ENCODE measurements at regions not wholly inside any gene's neighbourhood (a gene's known extent, or its start where the extent isn't known, plus 50 kb on each side); places are given as distances from the start of the nearest gene placed in this dataset.

DNA sequence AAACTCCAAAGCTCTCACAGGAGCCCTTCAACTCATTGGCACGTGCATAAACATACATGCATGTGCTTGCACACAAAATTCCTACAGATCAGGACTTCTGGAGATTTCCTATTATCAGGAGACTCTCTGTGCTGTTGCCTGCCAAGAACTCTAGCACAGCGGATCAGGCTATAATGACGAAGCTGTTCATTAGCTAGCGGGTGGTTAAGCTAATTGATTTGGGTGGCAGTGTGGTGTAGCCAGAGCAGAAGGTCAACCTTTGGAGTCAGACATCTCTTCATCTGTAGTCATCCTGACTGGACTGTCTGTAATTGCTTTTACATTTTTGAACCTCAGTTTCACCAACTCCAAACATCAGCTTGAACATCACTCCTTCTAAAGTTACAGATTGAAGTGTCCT, 69.0 kb downstream of the KIF2B start:
- H3K27ac ChIP-seq (ENCODE audit: low read length), result no peak overlapping the region
- no peak overlapping the region for H3K4me3 ChIP-seq (ENCODE audit: low read depth in 1 of 2, low read length in 2 of 2)
- H3K4me1 ChIP-seq (ENCODE audit: control insufficient read depth in 1 of 2, insufficient read depth in 2 of 2, low read length in 2 of 2), result no peaks in the 10 kb centered on the region
- no peaks in the 10 kb centered on the region for H3K9me3 ChIP-seq (ENCODE audit: control insufficient read depth in 1 of 2, low read length in 2 of 2)
- no peaks in the 10 kb centered on the region for H3K27me3 ChIP-seq (ENCODE audit: low read depth, low read length)
- no peaks in the 10 kb centered on the region for H3K36me3 ChIP-seq (ENCODE audit: control insufficient read depth in 1 of 2, insufficient read depth in 2 of 2, low read length in 2 of 2)

DNA sequence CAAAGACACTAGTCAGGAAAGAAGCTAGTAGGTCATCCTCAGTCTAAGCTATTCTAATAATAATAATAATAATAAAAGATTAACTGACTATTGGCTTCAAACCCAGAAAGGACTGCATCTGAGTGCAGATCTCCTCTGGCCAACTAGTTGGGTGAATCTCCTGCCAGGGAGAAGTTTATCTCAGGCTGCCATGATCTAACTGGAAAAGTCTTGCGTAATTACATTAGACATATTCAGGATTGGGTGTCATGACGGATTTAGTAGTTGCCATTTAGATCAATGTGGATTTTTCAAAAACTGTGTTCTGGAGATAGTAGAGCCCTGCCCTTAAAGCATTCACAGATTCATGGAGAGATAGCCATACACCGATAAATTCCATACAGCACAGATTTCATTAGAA, 69.5 kb downstream of the KIF2B start:
- Histone ChIP-seq H3K4me3 (ENCODE audit: low read depth in 1 of 2, low read length in 2 of 2) (no peak overlapping the region), H3K27me3 (ENCODE audit: low read depth, low read length) (no peaks in the 10 kb centered on the region), H3K36me3 (ENCODE audit: control insufficient read depth in 1 of 2, insufficient read depth in 2 of 2, low read length in 2 of 2) (no peaks in the 10 kb centered on the region), H3K4me1 (ENCODE audit: control insufficient read depth in 1 of 2, insufficient read depth in 2 of 2, low read length in 2 of 2) (no peaks in the 10 kb centered on the region), H3K9me3 (ENCODE audit: control insufficient read depth in 1 of 2, low read length in 2 of 2) (no peaks in the 10 kb centered on the region), H3K27ac (ENCODE audit: low read length) (no peak overlapping the region)

GRCh38 chr17:53894591-53894990, 71.9 kb downstream of the KIF2B start:
- Histone ChIP-seq H3K27me3 (ENCODE audit: low read depth, low read length) (no peaks in the 10 kb centered on the region), H3K4me3 (ENCODE audit: low read depth in 1 of 2, low read length in 2 of 2) (no peak overlapping the region), H3K9me3 (ENCODE audit: control insufficient read depth in 1 of 2, low read length in 2 of 2) (no peaks in the 10 kb centered on the region), H3K36me3 (ENCODE audit: control insufficient read depth in 1 of 2, insufficient read depth in 2 of 2, low read length in 2 of 2) (no peaks in the 10 kb centered on the region), H3K27ac (ENCODE audit: low read length) (no peak overlapping the region), H3K4me1 (ENCODE audit: control insufficient read depth in 1 of 2, insufficient read depth in 2 of 2, low read length in 2 of 2) (no peaks in the 10 kb centered on the region)

GRCh38 chr17:53896047-53896446, 73.3 kb downstream of the KIF2B start:
- Histone ChIP-seq H3K4me3 (ENCODE audit: low read depth in 1 of 2, low read length in 2 of 2) (no peak overlapping the region), H3K4me1 (ENCODE audit: control insufficient read depth in 1 of 2, insufficient read depth in 2 of 2, low read length in 2 of 2) (no peaks in the 10 kb centered on the region), H3K27me3 (ENCODE audit: low read depth, low read length) (no peaks in the 10 kb centered on the region), H3K9me3 (ENCODE audit: control insufficient read depth in 1 of 2, low read length in 2 of 2) (no peaks in the 10 kb centered on the region), H3K27ac (ENCODE audit: low read length) (no peak overlapping the region), H3K36me3 (ENCODE audit: control insufficient read depth in 1 of 2, insufficient read depth in 2 of 2, low read length in 2 of 2) (no peaks in the 10 kb centered on the region)

DNA sequence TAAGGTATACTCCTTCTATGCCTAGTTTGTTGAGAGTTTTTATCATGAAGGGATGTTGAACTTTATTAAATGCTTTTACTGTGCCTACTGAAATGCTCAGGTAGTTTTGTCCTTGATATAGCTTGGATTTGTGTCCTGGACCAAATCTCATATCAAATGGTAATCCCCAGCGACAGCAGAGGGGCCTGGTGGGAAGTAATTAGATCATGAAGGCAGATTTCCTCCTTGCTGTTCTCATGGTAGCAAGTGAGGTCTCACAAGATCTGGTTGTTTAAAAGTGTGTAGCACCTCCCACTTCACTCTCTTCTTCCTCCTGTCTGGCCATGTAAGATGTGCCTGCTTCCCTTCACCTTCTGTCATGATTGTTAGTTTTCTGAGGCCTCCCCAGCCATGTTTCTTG, 78.2 kb downstream of the KIF2B start:
- no peaks in the 10 kb centered on the region for H3K27me3 ChIP-seq (ENCODE audit: low read depth, low read length)
- H3K36me3 ChIP-seq (ENCODE audit: control insufficient read depth in 1 of 2, insufficient read depth in 2 of 2, low read length in 2 of 2), result no peaks in the 10 kb centered on the region

DNA sequence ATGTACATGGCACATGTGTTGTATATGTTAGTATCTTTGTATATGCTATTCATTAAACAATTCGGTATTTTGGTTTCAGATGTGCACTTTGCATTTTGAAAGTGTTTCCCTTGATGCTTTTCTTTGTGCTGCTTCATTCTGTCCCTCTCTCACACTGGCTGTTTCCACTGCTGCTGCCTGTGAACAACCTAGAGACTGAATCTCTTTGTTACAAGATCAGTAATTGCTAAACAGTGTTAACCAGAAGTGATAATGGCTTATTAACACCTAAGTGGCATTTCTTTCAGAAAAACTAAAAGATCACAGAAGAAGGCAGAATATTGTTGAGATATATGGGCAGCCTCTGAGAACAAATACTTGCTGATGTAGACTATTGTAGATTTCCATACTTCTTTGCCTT, 84.7 kb downstream of the KIF2B start:
- Histone ChIP-seq H3K9me3 (ENCODE audit: control insufficient read depth in 1 of 2, low read length in 2 of 2) (no peaks in the 10 kb centered on the region), H3K27me3 (ENCODE audit: low read depth, low read length) (no peaks in the 10 kb centered on the region), H3K27ac (ENCODE audit: low read length) (no peak overlapping the region), H3K4me1 (ENCODE audit: control insufficient read depth in 1 of 2, insufficient read depth in 2 of 2, low read length in 2 of 2) (no peaks in the 10 kb centered on the region), H3K36me3 (ENCODE audit: control insufficient read depth in 1 of 2, insufficient read depth in 2 of 2, low read length in 2 of 2) (no peaks in the 10 kb centered on the region), H3K4me3 (ENCODE audit: low read depth in 1 of 2, low read length in 2 of 2) (no peak overlapping the region)

More for the DNA sequence above, 78.2 kb downstream of the KIF2B start:
- no peak overlapping the region for H3K27ac ChIP-seq (ENCODE audit: low read length)
- H3K4me3 ChIP-seq (ENCODE audit: low read depth in 1 of 2, low read length in 2 of 2), result no peak overlapping the region
- H3K9me3 ChIP-seq (ENCODE audit: control insufficient read depth in 1 of 2, low read length in 2 of 2), result peaks cover 0 to 8% of the 10 kb centered on the region in 2 donors
- no peaks in the 10 kb centered on the region for H3K4me1 ChIP-seq (ENCODE audit: control insufficient read depth in 1 of 2, insufficient read depth in 2 of 2, low read length in 2 of 2)

GRCh38 chr17:53909802-53910201, 87.1 kb downstream of the KIF2B start:
- Histone ChIP-seq H3K27me3 (ENCODE audit: low read depth, low read length) (no peaks in the 10 kb centered on the region), H3K4me3 (ENCODE audit: low read depth in 1 of 2, low read length in 2 of 2) (no peak overlapping the region), H3K9me3 (ENCODE audit: control insufficient read depth in 1 of 2, low read length in 2 of 2) (no peaks in the 10 kb centered on the region), H3K4me1 (ENCODE audit: control insufficient read depth in 1 of 2, insufficient read depth in 2 of 2, low read length in 2 of 2) (no peaks in the 10 kb centered on the region), H3K36me3 (ENCODE audit: control insufficient read depth in 1 of 2, insufficient read depth in 2 of 2, low read length in 2 of 2) (no peaks in the 10 kb centered on the region), H3K27ac (ENCODE audit: low read length) (no peak overlapping the region)

- no peaks in the 10 kb centered on the region for H3K36me3 ChIP-seq (ENCODE audit: control insufficient read depth in 1 of 2, insufficient read depth in 2 of 2, low read length in 2 of 2)
- no peaks in the 10 kb centered on the region for H3K9me3 ChIP-seq (ENCODE audit: control insufficient read depth in 1 of 2, low read length in 2 of 2)
- no peaks in the 10 kb centered on the region for H3K27me3 ChIP-seq (ENCODE audit: low read depth, low read length)
- H3K4me1 ChIP-seq (ENCODE audit: control insufficient read depth in 1 of 2, insufficient read depth in 2 of 2, low read length in 2 of 2), result no peaks in the 10 kb centered on the region
- no peak overlapping the region for H3K27ac ChIP-seq (ENCODE audit: low read length)
- H3K4me3 ChIP-seq (ENCODE audit: low read depth in 1 of 2, low read length in 2 of 2), result no peak overlapping the region
Measured at GRCh38 chr17:53912117-53912516, 89.4 kb downstream of the KIF2B start.

GRCh38 chr17:53919356-53919755, 96.6 kb downstream of the KIF2B start:
- no peak overlapping the region for H3K4me3 ChIP-seq (ENCODE audit: low read depth in 1 of 2, low read length in 2 of 2)
- no peak overlapping the region for H3K27ac ChIP-seq (ENCODE audit: low read length)
- no peaks in the 10 kb centered on the region for H3K36me3 ChIP-seq (ENCODE audit: control insufficient read depth in 1 of 2, insufficient read depth in 2 of 2, low read length in 2 of 2)
- H3K4me1 ChIP-seq (ENCODE audit: control insufficient read depth in 1 of 2, insufficient read depth in 2 of 2, low read length in 2 of 2), result no peaks in the 10 kb centered on the region
- H3K27me3 ChIP-seq (ENCODE audit: low read depth, low read length), result no peaks in the 10 kb centered on the region
- no peaks in the 10 kb centered on the region for H3K9me3 ChIP-seq (ENCODE audit: control insufficient read depth in 1 of 2, low read length in 2 of 2)

DNA sequence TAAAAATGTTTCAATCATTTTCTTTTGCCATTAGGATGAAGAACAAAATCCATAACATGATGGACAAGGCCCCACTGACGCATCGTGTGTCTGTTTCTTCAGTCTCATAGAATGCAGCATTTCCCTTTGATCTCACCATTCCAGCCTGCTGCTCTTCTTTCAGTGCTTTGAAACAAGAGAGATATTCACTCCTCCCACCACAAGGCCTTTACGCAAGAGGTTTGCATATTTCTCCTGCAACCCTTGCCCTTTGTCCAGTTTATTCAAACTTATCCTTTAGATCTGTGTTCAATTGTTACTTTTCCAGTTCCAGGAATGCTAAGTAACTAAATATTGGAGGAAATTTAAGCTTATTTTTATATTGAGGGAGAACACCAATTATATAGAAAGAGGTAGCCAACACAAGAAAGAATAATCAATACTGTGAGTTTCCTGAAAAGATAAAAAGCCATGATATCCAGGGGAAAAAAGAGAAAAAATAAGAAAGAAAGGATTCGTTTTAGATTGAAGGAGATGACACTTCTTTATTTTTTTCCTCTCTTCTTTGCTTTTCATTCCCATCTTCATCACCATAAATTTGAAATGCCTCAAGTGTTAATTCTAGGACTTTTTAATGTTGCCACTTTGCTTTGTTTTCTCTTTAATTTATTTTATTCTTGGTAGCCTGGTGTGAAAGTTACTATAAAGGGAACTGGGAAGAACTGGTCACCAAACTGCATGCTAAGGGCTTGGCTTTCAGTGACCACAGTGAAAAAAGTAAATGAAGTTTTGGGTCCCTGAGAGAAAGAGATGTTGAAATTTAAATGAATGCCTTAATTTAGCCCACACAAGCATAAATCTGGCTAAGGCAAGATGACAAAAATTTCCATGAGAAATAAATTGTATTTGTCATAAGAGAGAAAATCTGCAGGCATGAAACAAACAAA, 102.1 kb downstream of the KIF2B start:
- no peaks in the 10 kb centered on the region for H3K9me3 ChIP-seq (ENCODE audit: control insufficient read depth in 1 of 2, low read length in 2 of 2)
- no peaks in the 10 kb centered on the region for H3K27me3 ChIP-seq (ENCODE audit: low read depth, low read length)
- no peak overlapping the region for H3K27ac ChIP-seq (ENCODE audit: low read length)
- no peaks in the 10 kb centered on the region for H3K36me3 ChIP-seq (ENCODE audit: control insufficient read depth in 1 of 2, insufficient read depth in 2 of 2, low read length in 2 of 2)
- no peak overlapping the region for H3K4me3 ChIP-seq (ENCODE audit: low read depth in 1 of 2, low read length in 2 of 2)
- H3K4me1 ChIP-seq (ENCODE audit: control insufficient read depth in 1 of 2, insufficient read depth in 2 of 2, low read length in 2 of 2), result no peaks in the 10 kb centered on the region

GRCh38 chr17:53932386-53932785, 109.7 kb downstream of the KIF2B start:
- no peaks in the 10 kb centered on the region for H3K4me1 ChIP-seq (ENCODE audit: control insufficient read depth in 1 of 2, insufficient read depth in 2 of 2, low read length in 2 of 2)
- H3K9me3 ChIP-seq (ENCODE audit: control insufficient read depth in 1 of 2, low read length in 2 of 2), result peaks cover 0 to 5% of the 10 kb centered on the region in 2 donors
- H3K36me3 ChIP-seq (ENCODE audit: control insufficient read depth in 1 of 2, insufficient read depth in 2 of 2, low read length in 2 of 2), result no peaks in the 10 kb centered on the region
- no peaks in the 10 kb centered on the region for H3K27me3 ChIP-seq (ENCODE audit: low read depth, low read length)
- H3K27ac ChIP-seq (ENCODE audit: low read length), result no peak overlapping the region
- no peak overlapping the region for H3K4me3 ChIP-seq (ENCODE audit: low read depth in 1 of 2, low read length in 2 of 2)

- Histone ChIP-seq H3K27me3 (ENCODE audit: low read depth, low read length) (no peaks in the 10 kb centered on the region), H3K36me3 (ENCODE audit: control insufficient read depth in 1 of 2, insufficient read depth in 2 of 2, low read length in 2 of 2) (no peaks in the 10 kb centered on the region), H3K27ac (ENCODE audit: low read length) (no peak overlapping the region), H3K9me3 (ENCODE audit: control insufficient read depth in 1 of 2, low read length in 2 of 2) (peaks cover 0 to 5% of the 10 kb centered on the region in 2 donors), H3K4me3 (ENCODE audit: low read depth in 1 of 2, low read length in 2 of 2) (no peak overlapping the region), H3K4me1 (ENCODE audit: control insufficient read depth in 1 of 2, insufficient read depth in 2 of 2, low read length in 2 of 2) (no peaks in the 10 kb centered on the region)
Measured at GRCh38 chr17:53934931-53935330, 112.2 kb downstream of the KIF2B start.
